ENCODE measurements at regions not wholly inside any gene's neighbourhood (a gene's known extent, or its start where the extent isn't known, plus 50 kb on each side); places are given as distances from the start of the nearest gene placed in this dataset.

GRCh38 chr9:91106415-91107081, 255.2 kb downstream of the AUH start:
- no peak for DNase-seq (ENCODE audit: extremely low read depth, low read depth)
- TF ChIP-seq CTCF (IDR thresholded peaks at IDR 0.05; ENCODE audit: low read depth, low read length, missing control alignments) = no peak

GRCh38 chr9:91111226-91111625, 250.5 kb downstream of the AUH start:
- H3K4me3 ChIP-seq (replicated peaks; ENCODE audit: low read depth, low read length) = no peak overlapping the region
- no peak for TF ChIP-seq CTCF (IDR thresholded peaks at IDR 0.05; ENCODE audit: low read depth, low read length, missing control alignments)
- no peak for DNase-seq (ENCODE audit: extremely low read depth, low read depth)

More at GRCh38 chr9:91106415-91107081, 255.2 kb downstream of the AUH start:
- no peak overlapping the region for H3K4me3 ChIP-seq (replicated peaks; ENCODE audit: low read depth, low read length)

GRCh38 chr9:91111876-91112275, 249.8 kb downstream of the AUH start:
- H3K4me3 ChIP-seq (replicated peaks; ENCODE audit: low read depth, low read length) = no peak overlapping the region
- no peak for DNase-seq (ENCODE audit: extremely low read depth, low read depth)
- TF ChIP-seq CTCF (IDR thresholded peaks at IDR 0.05; ENCODE audit: low read depth, low read length, missing control alignments) = no peak

- TF ChIP-seq CTCF (IDR thresholded peaks at IDR 0.05; ENCODE audit: low read depth, low read length, missing control alignments) = no peak
- no peak overlapping the region for H3K4me3 ChIP-seq (replicated peaks; ENCODE audit: low read depth, low read length)
- DNase-seq (ENCODE audit: extremely low read depth, low read depth) = no peak
Measured at GRCh38 chr9:91113016-91113415, 248.7 kb downstream of the AUH start.

- TF ChIP-seq CTCF (IDR thresholded peaks at IDR 0.05; ENCODE audit: low read depth, low read length, missing control alignments) = no peak
- DNase-seq (ENCODE audit: extremely low read depth, low read depth) = no peak
- H3K4me3 ChIP-seq (replicated peaks; ENCODE audit: low read depth, low read length) = no peak overlapping the region
Measured at GRCh38 chr9:91114450-91114849, 247.3 kb downstream of the AUH start.

GRCh38 chr9:91116211-91116610, 245.5 kb downstream of the AUH start:
- DNase-seq (ENCODE audit: extremely low read depth, low read depth) = no peak
- no peak for TF ChIP-seq CTCF (IDR thresholded peaks at IDR 0.05; ENCODE audit: low read depth, low read length, missing control alignments)
- no peak overlapping the region for H3K4me3 ChIP-seq (replicated peaks; ENCODE audit: low read depth, low read length)

GRCh38 chr9:91116711-91117110, 245.0 kb downstream of the AUH start:
- H3K4me3 ChIP-seq (replicated peaks; ENCODE audit: low read depth, low read length) = no peak overlapping the region
- no peak for TF ChIP-seq CTCF (IDR thresholded peaks at IDR 0.05; ENCODE audit: low read depth, low read length, missing control alignments)
- DNase-seq (ENCODE audit: extremely low read depth, low read depth) = no peak

Data from HFF-Myc (cell line).